MV-4-11 (cell line): ENCODE measurements at regions not wholly inside any gene's neighbourhood (a gene's known extent, or its start where the extent isn't known, plus 50 kb on each side); places are given as distances from the start of the nearest gene placed in this dataset.
"Not testable (repeated sequence)": the region's sequence is repeated elsewhere in the genome, so short reads cannot be mapped to it uniquely, and the experiment has no call there.

ENCODE experiments used
- DNase-seq: peaks from one replicate; lab custom pipeline; 2025; lab: John Stamatoyannopoulos, UW

- not testable (repeated sequence) for DNase-seq
Observed at GRCh38 chr11:67940440-67940839, 63.5 kb downstream of the UNC93B1 start.

GRCh38 chr11:67938964-67939363 is 64.9 kb downstream of the UNC93B1 start:
- DNase-seq, result not testable (repeated sequence)

GRCh38 chr11:67938371-67938770 is 65.5 kb downstream of the UNC93B1 start:
- DNase-seq, result not testable (repeated sequence)

- DNase-seq, result not testable (repeated sequence)
Observed at GRCh38 chr11:67923565-67923964, 80.3 kb downstream of the UNC93B1 start.

- not testable (repeated sequence) for DNase-seq
Observed at GRCh38 chr11:67920546-67920945, 83.4 kb downstream of the UNC93B1 start.

- not testable (repeated sequence) for DNase-seq
Observed at GRCh38 chr11:67912184-67912583, 91.7 kb downstream of the UNC93B1 start.

GRCh38 chr11:67911211-67911610 is 92.7 kb downstream of the UNC93B1 start:
- DNase-seq, result not testable (repeated sequence)

- DNase-seq, result not testable (repeated sequence)
Observed at GRCh38 chr11:67910803-67911202, 93.1 kb downstream of the UNC93B1 start.

GRCh38 chr11:67906969-67907368 is 96.9 kb downstream of the UNC93B1 start:
- DNase-seq, result not testable (repeated sequence)

GRCh38 chr11:67899462-67899861 is 104.4 kb downstream of the UNC93B1 start:
- peak; percentile 22 for DNase-seq

- not testable (repeated sequence) for DNase-seq
Observed at GRCh38 chr11:67893487-67893886, 110.4 kb downstream of the UNC93B1 start.

GRCh38 chr11:67889646-67890045 is 114.3 kb downstream of the UNC93B1 start:
- DNase-seq, result not testable (repeated sequence)

GRCh38 chr11:67888056-67888455 is 115.8 kb downstream of the UNC93B1 start:
- DNase-seq, result not testable (repeated sequence)

- not testable (repeated sequence) for DNase-seq
Observed at GRCh38 chr11:67886672-67887071, 117.2 kb downstream of the UNC93B1 start.

- DNase-seq, result not testable (repeated sequence)
Observed at GRCh38 chr11:67886207-67886606, 117.7 kb downstream of the UNC93B1 start.

GRCh38 chr11:67885574-67885973 is 118.3 kb downstream of the UNC93B1 start:
- not testable (repeated sequence) for DNase-seq

GRCh38 chr11:67884761-67885558 is 118.9 kb downstream of the UNC93B1 start:
- DNase-seq, result peak; percentile 8

- not testable (repeated sequence) for DNase-seq
Observed at GRCh38 chr11:67884073-67884757, 119.7 kb downstream of the UNC93B1 start.

- not testable (repeated sequence) for DNase-seq
Observed at GRCh38 chr11:67882304-67882703, 121.6 kb downstream of the UNC93B1 start.

GRCh38 chr11:67881836-67882235 is 122.1 kb downstream of the UNC93B1 start:
- DNase-seq, result not testable (repeated sequence)

GRCh38 chr11:67880594-67881196 is 123.2 kb downstream of the UNC93B1 start:
- DNase-seq, result not testable (repeated sequence)

GRCh38 chr11:67878666-67879065 is 125.2 kb downstream of the UNC93B1 start:
- DNase-seq, result peak; percentile 48

- DNase-seq, result not testable (repeated sequence)
Observed at GRCh38 chr11:67877316-67877715, 126.6 kb downstream of the UNC93B1 start.
